ENCODE measurements at regions not wholly inside any gene's neighbourhood (a gene's known extent, or its start where the extent isn't known, plus 50 kb on each side); places are given as distances from the start of the nearest gene placed in this dataset.

DNA sequence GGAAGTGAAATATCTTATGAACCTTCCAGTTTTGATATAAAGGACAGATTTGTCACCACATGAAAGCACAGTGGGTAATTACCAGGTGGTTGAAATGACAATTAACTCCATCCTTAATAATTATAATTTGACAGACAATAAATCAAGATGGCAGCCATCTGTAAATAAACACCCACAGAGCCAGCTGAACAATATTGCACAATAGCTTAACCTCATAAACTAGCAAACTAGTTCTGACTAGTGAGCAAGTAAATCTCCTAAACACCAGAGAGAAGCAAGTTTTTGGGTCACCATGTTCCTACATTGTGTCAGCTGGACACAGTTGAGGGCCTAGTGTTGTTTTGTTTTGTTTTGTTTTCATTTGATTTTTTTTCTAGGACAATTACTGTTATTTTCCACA lies 577.4 kb downstream of the ACTL7B start:
- CTCF ChIA-PET, result no interaction called here
- POLR2A ChIA-PET (ENCODE audit: unreplicated experiment), result no interaction called here
- TF ChIP-seq EZH2phosphoT487 (IDR thresholded peaks at IDR 0.05; ENCODE audit: borderline replicate concordance, low read length) (no peak), EZH2 (IDR thresholded peaks at IDR 0.05; ENCODE audit: low read length, unreplicated experiment) (no peak)
- TF ChIP-seq, protein P1, sequence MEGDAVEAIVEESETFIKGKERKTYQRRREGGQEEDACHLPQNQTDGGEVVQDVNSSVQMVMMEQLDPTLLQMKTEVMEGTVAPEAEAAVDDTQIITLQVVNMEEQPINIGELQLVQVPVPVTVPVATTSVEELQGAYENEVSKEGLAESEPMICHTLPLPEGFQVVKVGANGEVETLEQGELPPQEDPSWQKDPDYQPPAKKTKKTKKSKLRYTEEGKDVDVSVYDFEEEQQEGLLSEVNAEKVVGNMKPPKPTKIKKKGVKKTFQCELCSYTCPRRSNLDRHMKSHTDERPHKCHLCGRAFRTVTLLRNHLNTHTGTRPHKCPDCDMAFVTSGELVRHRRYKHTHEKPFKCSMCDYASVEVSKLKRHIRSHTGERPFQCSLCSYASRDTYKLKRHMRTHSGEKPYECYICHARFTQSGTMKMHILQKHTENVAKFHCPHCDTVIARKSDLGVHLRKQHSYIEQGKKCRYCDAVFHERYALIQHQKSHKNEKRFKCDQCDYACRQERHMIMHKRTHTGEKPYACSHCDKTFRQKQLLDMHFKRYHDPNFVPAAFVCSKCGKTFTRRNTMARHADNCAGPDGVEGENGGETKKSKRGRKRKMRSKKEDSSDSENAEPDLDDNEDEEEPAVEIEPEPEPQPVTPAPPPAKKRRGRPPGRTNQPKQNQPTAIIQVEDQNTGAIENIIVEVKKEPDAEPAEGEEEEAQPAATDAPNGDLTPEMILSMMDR (conservative IDR thresholded peaks at IDR 0.05; ENCODE audit: low read depth, low read length), result no peak

DNA sequence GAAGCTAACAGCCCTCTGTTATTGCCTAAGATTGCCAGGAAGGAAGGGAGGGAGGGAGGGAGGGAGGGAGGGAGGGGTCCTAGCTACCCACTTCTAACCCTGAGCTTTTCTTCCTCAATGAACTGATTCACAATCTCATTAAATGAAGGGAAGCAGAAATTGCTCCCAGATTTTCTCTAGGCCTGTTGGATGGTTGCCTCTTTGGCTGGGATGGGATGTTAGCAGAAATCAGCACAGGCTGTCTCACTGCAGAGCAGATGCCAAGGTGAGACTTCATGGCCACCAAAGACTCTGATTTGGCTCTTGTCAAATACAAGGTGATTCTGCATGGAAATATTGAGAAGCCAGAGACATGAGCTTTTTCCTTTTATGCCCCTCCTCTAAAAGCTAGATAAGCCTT lies 578.6 kb downstream of the ACTL7B start:
- no peak for ATAC-seq
- Histone ChIP-seq H3K9me3 (ENCODE audit: low read length) (no peaks in the 10 kb centered on the region), H3K79me2 (ENCODE audit: low read length) (no peaks in the 10 kb centered on the region), H3F3A (ENCODE audit: low read length, unreplicated experiment) (no peaks in the 10 kb centered on the region), H3K4me2 (ENCODE audit: low read length) (no peak overlapping the region), H3K9me2 (replicated peaks; ENCODE audit: low read length) (no peaks in the 10 kb centered on the region), H4K20me1 (ENCODE audit: low read length) (no peaks in the 10 kb centered on the region), H3K27ac (ENCODE audit: low read length) (peak overlapping the region; percentile 62), H3K4me3 (ENCODE audit: low read length) (no peak overlapping the region), H3K4me1 (ENCODE audit: insufficient read depth, low read length) (peaks cover 19% of the 10 kb centered on the region), H3K9ac (ENCODE audit: low read length) (no peak overlapping the region), H3K36me3 (ENCODE audit: low read depth, low read length) (no peaks in the 10 kb centered on the region), H2AFZ (ENCODE audit: low read length) (no peak overlapping the region), H3K27me3 (ENCODE audit: low read length) (no peaks in the 10 kb centered on the region)
- TF ChIP-seq, protein P1 (conservative IDR thresholded peaks at IDR 0.05; ENCODE audit: low read depth, low read length), result no peak
- TF ChIP-seq EZH2phosphoT487 (IDR thresholded peaks at IDR 0.05; ENCODE audit: borderline replicate concordance, low read length) (no peak), EZH2 (IDR thresholded peaks at IDR 0.05; ENCODE audit: low read length, unreplicated experiment) (no peak)
- DNase-seq, result no peak
- POLR2A ChIA-PET (ENCODE audit: unreplicated experiment), result no interaction called here
- no TSS peak for BruUV-seq (replicated peaks)
- intact Hi-C loops (cut with micrococcal nuclease), result no loop called here
- CTCF ChIA-PET, result no interaction called here

More for the DNA sequence above, 577.4 kb downstream of the ACTL7B start:
- H3K79me2 ChIP-seq (ENCODE audit: low read length), result no peaks in the 10 kb centered on the region
- no peak overlapping the region; the same call in 1 of the 2 replicates for H3K9ac ChIP-seq (ENCODE audit: low read length)
- no peaks in the 10 kb centered on the region for H3K9me2 ChIP-seq (replicated peaks; ENCODE audit: low read length)
- H3K27me3 ChIP-seq (ENCODE audit: low read length), result no peaks in the 10 kb centered on the region
- no peak overlapping the region for H2AFZ ChIP-seq (ENCODE audit: low read length)
- no peaks in the 10 kb centered on the region for H3F3A ChIP-seq (ENCODE audit: low read length, unreplicated experiment)
- BruUV-seq (replicated peaks), result no TSS peak
- DNase-seq (peak; percentile 9), ATAC-seq (no peak)
- no peaks in the 10 kb centered on the region for H4K20me1 ChIP-seq (ENCODE audit: low read length)
- intact Hi-C loops (cut with micrococcal nuclease), result no loop called here
- H3K4me2 ChIP-seq (ENCODE audit: low read length), result no peak overlapping the region
- peaks cover 8% of the 10 kb centered on the region; the same call in 1 of the 2 replicates for H3K4me1 ChIP-seq (ENCODE audit: insufficient read depth, low read length)
- H3K4me3 ChIP-seq (ENCODE audit: low read length), result no peak overlapping the region
- H3K36me3 ChIP-seq (ENCODE audit: low read depth, low read length), result no peaks in the 10 kb centered on the region
- H3K27ac ChIP-seq (ENCODE audit: low read length), result peak overlapping the region; percentile 71
- no peaks in the 10 kb centered on the region for H3K9me3 ChIP-seq (ENCODE audit: low read length)

DNA sequence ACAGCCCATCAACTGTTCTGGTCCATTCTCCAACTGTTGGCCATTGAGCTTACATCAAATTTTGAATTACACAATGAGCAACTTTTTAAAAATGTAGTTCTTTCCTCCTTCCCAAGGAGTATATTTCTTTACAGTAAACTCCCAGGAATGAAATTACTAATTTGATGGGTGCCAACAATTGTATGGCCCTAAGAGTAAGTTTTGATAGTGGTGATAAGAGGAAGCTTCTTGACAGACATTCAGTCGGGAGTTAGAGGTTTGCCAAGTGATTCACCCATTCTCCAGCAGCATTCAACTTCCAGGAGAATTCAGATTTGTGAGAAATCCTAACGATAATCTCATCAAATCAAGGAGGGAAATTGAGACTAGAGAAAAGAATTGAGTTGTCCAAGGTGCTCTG lies 579.9 kb downstream of the ACTL7B start:
- Histone ChIP-seq H2AFZ (ENCODE audit: low read length) (no peak overlapping the region), H3K9ac (ENCODE audit: low read length) (no peak overlapping the region), H3K4me2 (ENCODE audit: low read length) (no peak overlapping the region), H3K36me3 (ENCODE audit: low read depth, low read length) (no peaks in the 10 kb centered on the region), H4K20me1 (ENCODE audit: low read length) (no peaks in the 10 kb centered on the region), H3K27me3 (ENCODE audit: low read length) (no peaks in the 10 kb centered on the region), H3K4me1 (ENCODE audit: insufficient read depth, low read length) (peaks cover 30% of the 10 kb centered on the region), H3K79me2 (ENCODE audit: low read length) (no peaks in the 10 kb centered on the region), H3K9me3 (ENCODE audit: low read length) (no peaks in the 10 kb centered on the region), H3K27ac (ENCODE audit: low read length) (no peak overlapping the region), H3K4me3 (ENCODE audit: low read length) (no peak overlapping the region), H3K9me2 (replicated peaks; ENCODE audit: low read length) (no peaks in the 10 kb centered on the region), H3F3A (ENCODE audit: low read length, unreplicated experiment) (no peaks in the 10 kb centered on the region)
- ATAC-seq, result no peak
- intact Hi-C loops (cut with micrococcal nuclease), result no loop called here
- no peak for DNase-seq
- no TSS peak for BruUV-seq (replicated peaks)
- CTCF ChIA-PET, result no interaction called here
- TF ChIP-seq EZH2phosphoT487 (IDR thresholded peaks at IDR 0.05; ENCODE audit: borderline replicate concordance, low read length), result no peak
- TF ChIP-seq, protein P1 (conservative IDR thresholded peaks at IDR 0.05; ENCODE audit: low read depth, low read length), result no peak
- POLR2A ChIA-PET (ENCODE audit: unreplicated experiment), result no interaction called here
